NAMALWA (cell line): ENCODE measurements at regions not wholly inside any gene's neighbourhood (a gene's known extent, or its start where the extent isn't known, plus 50 kb on each side); places are given as distances from the start of the nearest gene placed in this dataset.
"Not testable (repeated sequence)": the region's sequence is repeated elsewhere in the genome, so short reads cannot be mapped to it uniquely, and the experiment has no call there.

Experiments
- DNase-seq: peaks from one replicate; pipeline ENCODE4 v3.0.0-alpha.2; 2015; ENCODE audit warnings: low spot score

DNA sequence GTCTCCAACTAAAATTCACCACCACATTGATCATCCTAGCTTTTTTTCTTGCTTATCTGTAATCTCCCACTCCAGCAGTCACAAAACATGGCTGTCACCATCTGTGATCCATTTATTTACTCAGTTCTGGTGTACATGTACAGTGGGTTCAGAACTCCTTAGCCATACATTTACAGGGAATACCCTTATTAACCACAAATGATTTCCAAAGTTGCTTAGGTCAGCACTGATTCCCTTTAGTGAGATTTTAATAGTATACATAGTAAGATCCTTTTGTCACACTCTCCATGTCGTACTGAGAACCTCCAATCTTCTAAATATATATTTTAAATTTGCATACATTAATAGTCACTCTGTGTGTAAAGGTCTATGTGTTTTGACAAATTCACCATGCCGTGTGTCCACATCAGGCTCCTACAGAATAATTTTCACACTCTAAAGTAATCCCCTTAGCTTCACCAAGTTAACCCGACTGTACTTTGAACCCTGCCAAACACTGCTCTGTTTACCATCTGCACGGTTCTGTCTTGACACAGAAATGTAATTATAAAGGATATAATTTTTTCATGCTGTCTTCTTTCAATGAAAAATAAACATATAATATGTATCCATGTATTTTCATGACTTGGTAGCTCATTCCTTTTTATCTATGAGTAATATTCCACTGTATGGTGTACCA is 473.6 kb upstream of the ZP4 start:
- no peak for DNase-seq

GRCh38 chr1:238360474-238360873 is 469.8 kb upstream of the ZP4 start:
- no peak for DNase-seq

DNA sequence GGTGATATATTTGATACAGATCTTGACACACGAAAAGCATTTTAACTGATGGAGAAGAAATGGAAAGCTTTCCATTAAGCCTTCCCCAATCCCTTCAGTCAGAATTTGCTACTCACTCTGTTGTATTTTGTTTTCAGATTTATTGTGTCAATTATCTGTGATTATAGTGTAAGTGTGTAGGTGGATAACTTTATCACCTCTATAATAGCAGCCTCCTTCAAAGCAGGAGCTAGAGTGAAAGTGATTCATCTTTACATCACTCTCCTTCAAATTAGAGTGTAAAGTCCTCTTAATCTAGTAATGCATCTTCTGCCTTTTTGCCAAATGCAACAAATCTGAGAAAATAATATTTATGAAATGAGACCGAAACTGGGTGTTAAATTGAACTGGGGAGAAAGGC is 459.7 kb upstream of the ZP4 start:
- no peak for DNase-seq

DNA sequence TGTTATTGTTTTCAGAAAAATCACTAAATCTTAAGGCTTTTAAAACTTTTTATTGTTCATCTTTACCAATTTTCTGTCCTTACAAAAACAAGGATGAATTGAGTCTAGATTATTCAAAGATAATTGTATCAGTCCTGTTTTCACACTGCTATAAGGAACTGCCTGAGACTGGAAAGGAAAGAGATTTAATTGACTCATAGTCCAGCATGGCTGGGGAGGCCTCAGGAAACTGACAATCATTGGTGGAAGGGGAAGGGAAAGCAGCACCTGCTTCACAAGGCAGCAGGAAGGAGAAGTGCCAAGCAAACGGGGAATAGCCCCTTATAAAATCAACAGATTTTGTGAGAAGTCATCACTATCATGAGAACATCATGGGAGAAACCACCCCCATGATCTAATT is 455.6 kb upstream of the ZP4 start:
- no peak for DNase-seq

DNA sequence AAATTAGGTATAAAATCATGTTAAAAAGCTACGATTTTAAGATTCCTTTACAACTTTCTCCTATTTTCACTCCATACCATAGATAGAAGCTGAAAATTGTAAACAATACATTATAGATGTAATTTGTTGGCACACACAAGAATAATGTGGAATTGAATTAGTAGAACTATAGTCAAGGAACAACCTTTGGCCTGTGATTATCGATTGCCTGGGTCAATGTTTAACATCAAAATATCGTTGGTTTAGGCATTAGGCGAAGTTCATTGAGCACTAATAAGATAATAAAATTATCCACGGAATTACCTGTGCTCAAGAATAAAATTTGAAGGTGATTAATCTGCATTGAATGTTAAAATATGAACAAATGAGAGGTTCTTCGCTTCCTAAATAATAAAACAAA is 455.1 kb upstream of the ZP4 start:
- no peak for DNase-seq

- DNase-seq = no peak
These were observed 453.1 kb upstream of the ZP4 start for GRCh38 chr1:238343852-238344251.

DNA sequence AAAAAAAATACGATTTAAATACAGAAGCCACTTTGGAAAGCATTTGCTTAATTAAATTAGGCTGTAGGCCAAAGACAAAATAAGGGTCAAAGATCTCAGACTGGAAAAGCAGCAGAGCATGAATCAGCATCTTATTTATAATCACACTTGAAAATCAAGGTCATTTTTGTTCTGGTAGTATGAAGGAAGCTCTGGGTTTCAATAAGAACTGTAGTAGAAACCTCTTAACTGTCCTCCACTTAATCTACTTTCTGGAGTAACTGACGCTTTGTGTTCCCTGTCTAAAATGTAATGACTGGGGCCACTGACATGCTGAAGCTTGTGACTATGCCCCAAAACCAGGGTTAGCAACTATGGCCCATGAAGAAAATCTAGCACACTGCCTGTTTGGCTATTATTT is 450.7 kb upstream of the ZP4 start:
- DNase-seq = no peak

DNA sequence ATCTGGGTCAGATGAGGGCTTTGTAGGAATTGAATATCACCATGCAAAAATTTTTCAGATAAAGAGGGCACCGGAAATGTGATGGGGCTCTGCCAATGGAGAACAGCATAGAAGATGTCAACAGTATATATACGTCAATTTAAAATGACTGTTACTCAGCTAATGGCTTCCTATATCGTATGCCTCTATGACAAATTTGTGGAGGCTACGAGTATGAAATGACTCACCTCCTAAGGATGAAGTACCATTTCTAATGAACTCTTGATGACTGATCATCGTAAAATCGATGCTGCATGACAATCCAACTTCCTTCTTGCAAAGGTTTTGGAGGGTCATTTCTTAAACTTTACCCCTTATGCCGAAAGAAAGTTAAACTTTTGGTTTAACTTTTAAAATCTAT is 450.3 kb upstream of the ZP4 start:
- no peak for DNase-seq

- no peak for DNase-seq
These were observed 445.8 kb upstream of the ZP4 start for GRCh38 chr1:238336531-238336930.

DNA sequence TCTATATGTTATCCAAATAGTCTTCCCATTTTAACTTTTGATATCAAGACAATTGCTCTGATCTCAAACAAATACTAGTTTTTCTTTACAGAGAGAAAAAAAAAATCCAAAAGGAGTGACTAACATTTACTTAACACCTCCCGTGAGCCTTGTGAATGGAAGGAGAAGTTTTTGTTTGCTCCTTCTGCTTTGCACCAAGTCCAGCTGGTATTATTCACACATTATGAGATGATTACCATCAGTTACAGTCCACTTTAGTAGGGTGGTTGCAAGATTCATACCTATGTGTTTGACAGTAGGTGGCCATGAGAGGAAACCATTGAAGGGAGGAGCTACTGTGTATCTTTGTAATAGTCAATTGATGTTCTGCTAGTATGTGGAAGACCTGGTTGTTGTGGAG is 443.4 kb upstream of the ZP4 start:
- no peak for DNase-seq

DNA sequence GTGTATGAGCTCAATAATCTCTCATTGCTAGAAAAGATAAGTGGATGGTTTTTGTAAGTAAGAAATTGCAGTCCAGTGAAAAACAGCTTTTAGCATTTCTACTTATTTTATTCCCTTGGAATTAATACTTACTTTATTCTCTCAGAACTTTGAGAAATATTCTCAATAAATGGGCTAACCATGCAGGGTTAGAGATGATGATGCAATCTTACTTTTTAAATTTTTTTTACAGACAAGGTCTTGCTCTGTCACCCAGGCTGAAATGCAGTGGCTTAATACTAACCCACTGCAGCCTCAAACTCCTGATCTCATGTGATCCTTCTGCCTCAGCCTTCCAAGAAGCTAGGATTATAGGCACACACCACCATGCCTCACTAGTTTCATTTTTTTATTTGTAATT is 440.8 kb upstream of the ZP4 start:
- no peak for DNase-seq

DNA sequence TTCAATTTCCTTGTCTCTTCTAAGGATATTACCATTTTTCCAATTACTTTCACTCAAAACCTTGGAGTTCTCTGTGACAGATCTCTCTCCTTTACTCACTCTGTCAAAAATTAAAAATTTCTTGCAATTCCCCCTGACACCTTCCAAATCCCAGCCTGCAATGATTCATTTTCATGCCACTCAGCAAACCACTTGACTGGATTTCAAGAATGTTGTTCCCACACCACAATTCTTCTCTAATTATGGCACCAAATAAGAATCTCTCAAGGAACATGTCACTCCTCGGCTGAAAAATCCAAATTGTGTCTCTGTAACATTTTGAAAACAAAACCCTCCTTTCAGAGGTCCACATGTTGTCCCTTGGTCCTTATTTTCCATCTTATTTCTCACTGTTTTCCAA is 438.9 kb upstream of the ZP4 start:
- DNase-seq = no peak

DNA sequence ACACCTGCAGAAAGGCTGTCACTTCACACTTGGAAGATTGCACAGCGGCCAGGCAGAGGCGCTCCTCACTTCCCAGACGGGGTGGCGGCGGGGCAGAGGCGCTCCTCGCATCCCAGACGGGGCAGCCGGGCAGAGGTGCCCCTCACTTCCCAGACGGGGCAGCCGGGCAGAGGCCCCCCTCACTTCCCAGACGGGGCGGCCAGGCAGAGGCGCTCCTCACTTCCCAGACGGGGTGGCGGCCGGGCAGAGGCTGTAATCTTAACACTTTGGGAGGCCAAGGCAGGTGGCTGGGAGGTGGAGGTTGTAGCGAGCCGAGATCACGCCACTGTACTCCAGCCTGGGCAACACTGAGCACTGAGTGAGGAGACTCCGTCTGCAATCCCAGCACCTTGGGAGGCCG is 436.3 kb upstream of the ZP4 start:
- not testable (repeated sequence) for DNase-seq

DNA sequence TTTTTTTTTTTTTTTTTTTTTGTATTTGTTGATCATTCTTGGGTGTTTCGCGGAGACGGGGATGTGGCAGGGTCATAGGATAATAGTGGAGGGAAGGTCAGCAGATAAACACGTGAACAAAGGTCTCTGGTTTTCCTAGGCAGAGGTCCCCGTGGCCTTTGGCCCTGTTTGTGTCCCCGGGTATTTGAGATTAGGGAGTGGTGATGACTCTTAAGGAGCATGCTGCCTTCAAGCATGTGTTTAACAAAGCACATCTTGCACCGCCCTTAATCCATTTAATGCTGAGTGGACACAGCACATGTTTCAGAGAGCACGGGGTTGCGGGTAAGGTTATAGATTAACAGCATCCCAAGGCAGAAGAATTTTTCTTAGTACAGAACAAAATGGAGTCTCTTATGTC is 435.8 kb upstream of the ZP4 start:
- not testable (repeated sequence) for DNase-seq

GRCh38 chr1:238324211-238324864 is 433.6 kb upstream of the ZP4 start:
- DNase-seq = no peak

DNA sequence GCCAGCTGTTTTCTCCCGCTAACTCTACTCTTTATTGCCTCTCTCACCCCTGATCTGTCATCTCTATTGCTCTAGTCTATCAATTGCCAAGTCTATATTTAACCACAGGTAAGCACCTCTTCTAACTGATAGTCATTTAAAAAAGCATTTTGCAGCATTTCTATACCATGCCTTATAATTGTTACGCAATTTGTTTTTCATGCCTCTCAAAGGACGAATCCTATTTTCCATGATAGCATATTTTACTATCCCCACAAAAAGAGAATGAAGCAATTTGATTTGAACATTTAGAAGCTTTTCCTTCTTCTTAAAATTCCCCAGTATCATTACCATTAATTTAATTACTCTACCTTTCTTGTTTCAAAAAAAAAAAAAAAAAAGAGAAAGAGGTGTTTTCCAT is 432.8 kb upstream of the ZP4 start:
- no peak for DNase-seq

DNA sequence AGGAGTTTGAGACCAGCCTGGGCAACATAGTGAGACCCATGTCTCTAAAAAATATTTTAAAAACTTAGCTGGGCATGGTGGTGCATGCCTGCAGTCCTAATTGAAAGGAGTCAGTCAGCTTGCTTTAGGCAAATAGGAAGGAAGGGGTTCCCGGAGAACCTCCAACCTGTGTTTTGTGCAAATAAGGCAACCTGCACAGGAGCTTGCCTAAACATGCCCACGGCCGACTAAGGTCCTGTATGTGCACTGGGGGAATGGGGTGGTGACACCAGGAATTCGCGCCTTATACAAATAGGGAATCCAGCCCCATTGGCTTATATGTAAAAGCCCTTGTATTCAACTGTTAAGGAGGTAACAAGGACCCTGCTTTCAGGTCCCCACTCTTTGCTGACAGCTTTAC is 429.2 kb upstream of the ZP4 start:
- DNase-seq = no peak

DNA sequence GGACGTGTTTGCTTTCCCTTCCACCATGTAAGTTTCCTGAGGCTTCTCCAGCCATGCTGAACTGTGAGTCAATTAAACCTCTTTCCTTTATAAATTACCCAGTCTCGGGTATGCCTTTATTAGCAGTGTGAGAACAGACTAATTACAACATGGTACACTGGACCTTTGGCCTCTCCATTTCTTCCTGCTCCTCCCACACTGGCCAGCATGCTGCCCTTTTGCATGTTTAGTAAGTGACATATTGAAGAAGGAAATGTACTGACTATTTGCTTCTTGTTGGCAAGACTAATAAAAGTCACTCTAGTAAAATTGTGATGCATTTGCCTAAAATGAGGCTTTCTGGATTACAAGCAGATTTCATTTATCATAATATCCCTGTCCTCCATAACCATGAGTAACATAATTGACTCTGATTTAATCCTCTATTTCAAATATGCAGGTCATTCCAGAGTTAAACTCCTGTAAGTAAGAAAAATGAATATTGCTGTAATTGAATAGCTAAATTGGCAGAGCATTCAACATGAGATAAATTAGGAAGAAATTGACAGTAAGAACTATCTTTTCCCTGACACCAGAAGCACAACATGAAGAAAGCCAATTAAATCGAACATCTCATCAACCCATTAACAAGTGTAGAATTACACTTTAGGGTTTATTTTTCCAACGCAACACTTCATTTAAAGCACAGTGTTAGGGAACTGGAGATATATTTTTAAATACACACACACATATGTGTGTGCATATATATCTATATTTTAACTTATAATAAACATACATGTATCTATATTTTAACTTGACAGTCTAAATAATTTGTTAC is 427.8 kb upstream of the ZP4 start:
- no peak for DNase-seq

DNA sequence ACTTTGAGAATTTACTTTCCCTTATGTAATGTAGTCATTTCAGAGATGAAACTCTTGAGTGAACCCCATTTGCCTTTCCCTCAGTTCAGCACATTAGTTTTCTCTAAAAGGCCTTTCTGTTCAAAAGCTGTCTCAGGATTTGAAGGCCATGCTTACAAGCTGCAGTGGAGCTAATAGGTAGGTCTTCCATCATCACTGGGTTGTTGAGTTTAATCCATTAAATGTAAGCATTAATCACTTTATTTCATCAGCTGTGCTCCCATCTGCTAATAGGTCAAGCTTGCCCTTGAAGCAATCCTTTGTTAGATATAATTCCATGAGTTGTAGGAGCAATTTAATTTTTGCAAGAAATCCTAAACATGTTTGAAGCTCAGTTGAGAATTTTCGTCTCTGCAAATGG is 422.2 kb upstream of the ZP4 start:
- no peak for DNase-seq

DNA sequence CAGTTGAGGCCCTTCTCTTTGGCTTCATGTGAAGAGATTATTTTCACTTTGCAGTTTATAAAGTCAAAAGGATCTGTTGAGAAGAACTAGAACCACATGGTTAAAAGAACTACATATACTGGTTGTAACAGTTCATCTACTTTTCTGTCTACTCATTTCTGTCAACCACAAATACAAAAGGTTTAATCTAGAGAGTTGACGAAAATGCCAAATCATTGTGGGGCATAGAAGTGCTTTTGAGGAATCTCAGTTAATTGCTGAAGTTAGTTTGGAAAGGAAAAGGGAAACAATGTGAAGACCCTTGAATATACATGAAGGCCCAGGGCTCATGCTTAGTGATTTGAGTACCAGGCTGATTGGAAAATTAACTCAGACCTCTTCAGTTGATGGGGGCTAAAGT is 415.7 kb upstream of the ZP4 start:
- DNase-seq = no peak

DNA sequence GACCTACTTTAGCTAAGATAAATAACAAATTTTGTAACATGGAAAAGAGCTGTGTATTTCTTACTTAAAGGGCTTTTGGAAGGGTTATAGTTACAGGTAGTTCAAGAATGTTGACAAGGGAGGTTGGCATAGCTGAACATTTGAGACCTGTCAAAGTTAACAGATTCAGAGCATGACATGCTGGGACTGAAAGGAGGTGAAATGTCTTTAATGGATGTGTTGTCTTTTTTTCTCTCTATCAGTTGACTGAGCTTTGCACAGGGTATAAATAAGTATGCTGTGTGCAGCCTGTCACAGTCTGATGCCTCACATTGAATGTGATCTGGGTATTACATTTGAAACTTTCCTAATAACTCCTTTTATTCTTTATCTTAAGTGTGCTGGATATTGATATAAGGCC is 411.9 kb upstream of the ZP4 start:
- no peak for DNase-seq

- no peak for DNase-seq
These were observed 405.6 kb upstream of the ZP4 start for GRCh38 chr1:238296371-238296770.

GRCh38 chr1:238293075-238293474 is 402.4 kb upstream of the ZP4 start:
- no peak for DNase-seq
